ENCODE measurements at regions not wholly inside any gene's neighbourhood (a gene's known extent, or its start where the extent isn't known, plus 50 kb on each side); places are given as distances from the start of the nearest gene placed in this dataset.
"Not testable (repeated sequence)": the region's sequence is repeated elsewhere in the genome, so short reads cannot be mapped to it uniquely, and the experiment has no call there.

DNA sequence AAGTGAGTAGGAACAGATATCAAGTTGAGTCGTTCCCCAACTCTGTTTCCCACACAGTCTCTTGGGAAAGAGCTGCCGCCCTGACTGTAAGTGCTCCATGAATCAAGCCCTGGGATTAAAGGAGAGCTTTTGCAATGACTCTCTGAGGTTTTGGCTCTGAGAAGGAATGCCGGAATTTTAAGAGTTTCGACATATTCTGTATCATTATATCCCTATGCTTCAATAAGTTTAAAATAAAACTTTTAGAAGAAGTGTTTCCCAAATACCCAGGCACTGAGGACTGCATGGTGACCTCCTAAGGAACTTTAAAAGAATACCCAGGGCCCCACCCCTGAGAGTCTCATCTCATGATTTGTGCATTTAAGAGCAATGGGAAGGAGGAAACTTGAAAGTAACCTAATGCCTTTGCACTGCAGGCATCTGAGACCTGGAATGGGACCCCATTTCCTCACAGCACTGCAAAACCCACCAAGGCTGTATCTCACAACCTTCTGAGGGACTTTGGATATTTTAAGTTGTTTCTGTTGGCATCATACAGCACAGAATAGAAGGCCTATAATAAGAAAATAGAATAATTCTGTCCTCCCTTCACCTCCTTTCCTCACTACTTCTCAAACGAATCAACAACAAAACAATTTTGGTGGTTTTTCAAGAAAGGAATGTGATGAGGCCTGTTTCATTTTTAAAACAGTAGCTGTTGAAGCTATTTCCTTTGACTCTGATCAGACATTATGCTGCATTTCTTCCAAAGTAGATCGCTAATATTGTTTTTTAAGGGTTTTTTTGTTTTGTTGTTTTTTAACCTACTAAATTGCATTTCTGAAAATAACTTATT is 121.2 kb downstream of the GASK1B start:
- no peak for DNase-seq

DNA sequence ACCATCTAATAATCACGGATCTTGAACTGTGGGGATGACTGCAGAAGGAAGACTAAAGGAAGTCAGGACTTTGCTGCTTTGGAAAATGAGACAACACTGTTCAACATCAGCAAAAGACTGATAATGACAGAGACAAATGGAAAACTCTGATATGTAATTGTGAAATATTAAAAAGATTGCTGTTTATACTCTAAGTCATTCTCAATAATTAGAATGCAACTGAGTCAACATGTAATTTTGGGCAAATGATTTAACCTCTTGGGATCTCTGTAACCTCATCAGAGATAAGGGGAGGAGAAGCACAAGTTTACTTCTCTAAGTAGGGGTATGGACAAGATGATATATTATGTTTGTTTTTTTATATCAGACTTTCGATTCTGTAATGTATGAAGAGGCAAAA is 121.9 kb downstream of the GASK1B start:
- no peak for DNase-seq

DNA sequence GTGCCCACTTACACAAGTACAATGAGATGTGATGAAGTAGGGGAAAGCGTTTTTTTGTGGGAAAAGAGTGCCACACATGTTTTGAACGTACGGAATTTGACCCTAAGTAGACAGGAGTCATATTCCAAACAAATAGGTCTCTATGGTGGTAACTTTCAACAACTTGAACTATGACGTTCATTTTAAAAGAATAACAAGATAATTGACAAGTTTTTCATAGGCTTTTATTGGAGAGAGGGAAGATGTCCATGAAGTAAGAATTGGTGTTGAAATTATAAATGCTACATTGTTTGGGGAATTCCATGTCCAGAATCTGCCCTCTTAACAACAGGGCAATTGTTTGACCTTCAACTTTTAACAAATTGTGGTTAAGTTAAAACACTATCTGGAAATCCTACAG is 126.5 kb downstream of the GASK1B start:
- DNase-seq: no peak

DNA sequence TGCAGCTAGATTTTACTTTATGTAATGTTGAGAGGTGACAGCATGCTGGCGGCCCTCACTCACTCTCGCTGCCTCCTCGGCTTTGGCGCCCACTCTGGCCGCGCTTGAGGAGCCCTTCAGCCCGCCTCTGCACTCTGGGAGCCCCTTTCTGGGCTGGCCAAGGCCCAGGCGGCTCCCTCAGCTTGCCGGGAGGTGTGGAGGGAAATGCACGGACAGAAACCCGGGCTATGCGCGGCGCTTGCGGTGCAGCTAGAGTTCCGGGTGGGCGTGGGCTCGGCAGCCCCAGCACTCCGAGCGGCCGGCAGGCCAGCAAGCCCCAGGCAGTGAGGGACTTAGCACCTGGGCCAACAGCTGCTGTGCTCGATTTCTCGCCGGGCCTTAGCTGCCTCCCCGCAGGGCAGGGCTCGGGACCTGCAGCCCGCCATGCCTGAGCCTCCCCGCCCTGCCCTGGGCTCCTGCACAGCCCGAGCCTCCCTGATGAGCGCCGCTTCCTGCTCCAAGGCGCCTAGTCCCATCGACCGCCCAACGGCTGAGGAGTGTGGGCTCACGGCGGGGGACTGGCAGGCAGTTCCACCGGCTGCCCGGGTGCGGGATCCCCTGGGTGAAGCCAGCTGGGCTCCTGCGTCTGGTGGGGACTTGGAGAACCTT is 128.7 kb downstream of the GASK1B start:
- DNase-seq: no peak

DNA sequence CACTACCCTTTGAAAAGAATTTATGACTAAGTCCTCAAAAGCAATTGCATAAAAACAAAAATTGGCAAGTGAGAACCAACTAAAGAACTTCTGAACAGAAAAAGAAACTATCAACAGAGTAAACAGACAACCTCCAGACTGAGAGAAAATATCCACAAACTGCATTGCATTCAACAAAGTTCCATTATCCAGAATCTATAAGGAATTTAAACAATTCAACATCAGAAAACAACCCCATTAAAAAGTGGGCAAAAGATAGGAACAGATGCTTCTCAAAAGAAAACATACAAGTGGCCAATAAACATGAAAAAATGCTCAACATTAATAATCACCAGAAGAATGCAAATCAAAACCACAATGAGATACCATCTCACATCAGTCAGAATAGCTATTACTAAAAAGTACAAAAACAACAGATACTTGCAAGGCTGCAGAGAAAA is 130.2 kb downstream of the GASK1B start:
- no peak for DNase-seq

DNA sequence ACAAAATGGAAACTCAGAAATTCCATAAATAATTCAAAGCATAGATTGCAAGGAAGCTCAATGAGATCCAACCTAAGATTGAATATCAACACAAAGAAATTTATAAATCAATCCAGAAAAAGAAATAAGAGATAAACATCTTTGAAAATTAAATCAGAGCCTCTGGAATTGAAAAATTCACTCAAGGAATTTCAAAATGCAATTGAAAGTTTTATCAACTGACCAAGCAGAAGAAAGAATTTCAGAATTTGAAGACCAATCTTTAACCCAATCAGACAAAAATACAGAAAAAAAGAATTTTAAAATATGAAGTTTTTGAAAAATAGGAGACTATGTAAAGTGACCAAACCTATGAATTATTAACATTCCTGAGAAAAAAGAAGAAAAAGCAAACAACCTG is 134.1 kb downstream of the GASK1B start:
- DNase-seq: no peak

DNA sequence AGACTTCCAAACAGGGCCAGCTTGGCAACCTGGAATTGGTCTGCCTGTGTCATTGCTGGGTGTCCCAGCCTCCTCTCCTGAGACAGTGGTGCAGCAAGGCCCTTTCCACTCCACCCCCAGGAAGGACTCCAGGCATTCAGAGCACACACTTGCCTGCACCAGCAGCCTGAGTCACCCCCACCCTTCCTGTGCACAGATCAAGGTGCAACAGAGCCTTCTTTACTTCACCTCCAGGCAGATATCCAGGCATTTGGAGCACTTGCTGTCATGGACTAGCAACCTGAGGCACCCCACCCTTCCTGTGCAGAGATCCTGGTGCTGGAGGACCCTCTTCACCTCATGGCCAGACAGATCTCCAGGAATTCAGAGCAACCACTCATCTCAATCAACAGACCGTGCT is 135.8 kb downstream of the GASK1B start:
- DNase-seq: no peak

DNA sequence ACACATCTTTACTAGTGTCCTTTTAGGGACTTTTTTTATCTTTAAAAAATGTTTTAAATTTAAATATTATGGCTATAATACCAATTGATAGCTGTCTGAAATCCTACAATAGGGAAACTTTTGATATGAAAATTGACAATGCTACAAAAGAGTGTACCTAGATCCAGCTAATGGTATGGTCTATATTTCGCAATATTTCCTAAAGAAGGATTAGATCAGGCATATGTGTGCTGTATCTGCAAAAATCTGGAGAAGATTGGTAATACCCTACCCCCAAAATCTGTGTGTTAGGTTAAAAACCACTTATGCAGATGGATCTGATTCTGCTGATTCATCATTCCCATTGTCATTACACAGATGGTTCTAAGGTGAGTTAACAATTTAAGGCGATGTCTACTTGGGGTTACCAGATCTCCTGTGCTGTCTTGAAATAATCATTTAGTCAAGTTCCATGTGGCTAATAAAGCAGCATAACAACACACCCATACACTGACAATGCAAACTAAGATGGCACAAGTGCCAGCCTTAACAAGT is 137.1 kb downstream of the GASK1B start:
- no peak for DNase-seq

DNA sequence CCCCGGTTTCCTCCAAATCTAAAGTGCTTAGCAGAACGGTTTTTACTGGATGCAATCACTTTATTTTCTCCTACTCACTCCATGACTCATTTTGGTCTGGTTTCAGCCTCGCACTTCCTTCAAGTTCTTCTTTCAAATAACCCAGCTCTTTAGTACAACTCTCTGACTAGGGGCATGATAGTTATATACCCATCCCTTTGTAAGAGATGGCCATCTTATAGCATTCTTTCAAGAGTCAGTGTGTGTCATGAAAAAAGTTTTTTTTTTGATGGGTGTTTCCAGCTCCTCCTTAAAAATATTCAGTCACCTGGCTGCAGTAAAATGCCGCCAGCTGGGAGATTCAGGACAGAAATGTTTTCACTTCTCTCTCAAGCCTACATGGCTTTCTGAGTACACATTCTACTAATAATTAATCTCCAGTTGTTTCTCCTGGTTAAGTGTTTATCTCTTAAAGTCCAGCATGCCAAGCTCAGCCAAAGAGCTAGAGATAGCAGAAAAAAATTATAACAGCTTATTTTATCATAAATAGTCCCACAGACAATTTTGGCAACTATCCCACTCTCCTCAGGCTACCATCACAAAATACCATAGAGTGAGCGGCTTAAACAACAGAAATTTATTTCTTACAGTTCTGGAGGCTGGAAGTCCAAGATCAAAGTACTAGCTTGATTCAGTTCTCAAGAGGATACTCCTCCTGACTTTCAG is 139.3 kb downstream of the GASK1B start:
- DNase-seq: no peak

DNA sequence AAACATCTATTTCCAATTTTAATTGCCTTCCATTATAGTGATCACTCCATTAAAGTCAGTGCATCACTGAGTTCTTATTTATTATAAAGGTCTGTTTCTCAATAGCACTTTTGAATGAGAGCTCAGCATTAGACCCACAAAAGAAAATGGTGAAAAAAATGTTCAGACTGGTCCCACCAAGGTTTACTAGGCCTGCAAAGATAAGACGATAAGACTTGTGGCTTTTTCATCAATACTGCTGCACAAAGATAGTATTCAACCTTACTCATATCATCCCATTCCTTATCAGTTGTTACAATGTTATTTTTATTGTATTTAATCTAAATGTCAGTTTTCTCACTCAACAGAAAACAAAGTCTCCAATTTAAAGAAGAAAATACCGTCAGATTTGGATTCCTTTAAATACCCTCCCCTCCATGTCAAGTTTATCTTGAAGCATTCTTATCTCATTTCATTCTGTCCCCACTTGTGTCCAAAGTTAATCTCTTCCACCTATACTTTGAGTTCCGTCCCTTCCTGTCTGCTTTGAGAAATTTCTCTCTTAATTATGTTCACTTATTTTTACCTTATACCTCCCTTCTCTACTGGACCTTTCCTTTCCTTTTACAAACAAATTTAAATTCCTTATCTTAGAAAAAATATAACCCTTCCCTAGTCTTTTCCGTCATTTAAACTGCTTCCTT is 140.0 kb downstream of the GASK1B start:
- no peak for DNase-seq

DNA sequence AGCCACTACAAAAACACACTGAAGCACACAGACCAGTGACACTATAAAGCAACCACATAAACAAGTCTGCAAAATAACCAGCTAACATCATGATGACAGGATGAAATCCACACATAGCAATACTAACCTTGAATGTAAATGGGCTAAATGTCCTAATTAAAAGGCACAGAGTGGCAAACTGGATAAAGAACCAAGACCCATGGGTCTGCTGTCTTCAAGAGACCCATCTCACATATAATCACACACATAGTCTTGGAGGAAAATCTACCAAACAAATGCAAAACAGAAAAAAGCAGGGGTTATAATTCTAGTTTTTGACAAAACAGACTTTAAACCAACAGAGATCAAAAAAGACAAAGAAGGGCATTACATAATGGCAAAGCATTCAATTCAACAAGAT is 144.4 kb downstream of the GASK1B start:
- DNase-seq: not testable (repeated sequence)

DNA sequence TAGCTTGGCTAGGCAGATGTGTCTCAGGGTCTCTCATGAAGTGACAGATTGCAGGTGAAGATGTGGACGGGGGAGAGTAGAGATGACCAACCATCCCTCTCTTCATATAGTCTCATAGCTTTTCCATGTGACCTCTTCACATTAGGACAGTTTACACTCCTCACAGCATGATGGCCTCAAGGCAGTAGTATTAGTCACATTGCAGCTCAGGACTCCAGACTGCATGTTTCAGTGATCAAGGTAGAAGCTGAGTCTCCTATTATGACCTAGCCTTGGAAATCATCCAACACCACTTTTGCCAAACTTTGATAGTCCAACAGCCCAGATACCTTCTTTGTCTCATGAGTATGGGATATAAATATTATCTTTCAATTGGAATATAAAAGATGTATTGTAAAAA is 147.7 kb downstream of the GASK1B start:
- no peak for DNase-seq

DNA sequence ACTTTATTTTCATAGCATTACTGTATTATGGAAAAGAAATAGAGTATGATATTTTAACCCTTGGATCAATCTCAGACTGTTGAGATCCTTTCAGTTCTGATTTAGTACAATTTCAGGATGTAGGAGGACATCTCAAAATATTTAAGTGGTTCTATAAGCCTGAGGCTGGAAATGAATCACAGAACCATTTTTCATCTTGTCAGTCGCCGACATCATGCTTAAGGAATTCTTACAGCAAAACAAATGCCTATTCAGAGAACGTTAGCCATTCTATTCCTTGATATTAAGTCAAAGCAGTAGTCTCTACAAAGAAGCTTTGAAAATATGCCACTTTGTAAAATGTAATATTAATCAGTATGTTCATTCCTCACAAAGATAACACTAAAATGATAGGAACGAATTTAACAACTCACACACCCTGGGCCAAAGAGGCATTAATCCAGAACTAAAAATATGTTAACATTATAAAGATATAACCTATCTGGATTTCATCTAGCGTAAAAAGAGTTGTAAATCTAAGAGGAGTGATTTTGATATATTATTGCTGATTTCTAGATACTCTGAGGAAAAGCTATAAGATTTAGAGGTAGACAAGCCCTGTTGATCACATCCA is 152.0 kb downstream of the GASK1B start:
- DNase-seq: no peak

DNA sequence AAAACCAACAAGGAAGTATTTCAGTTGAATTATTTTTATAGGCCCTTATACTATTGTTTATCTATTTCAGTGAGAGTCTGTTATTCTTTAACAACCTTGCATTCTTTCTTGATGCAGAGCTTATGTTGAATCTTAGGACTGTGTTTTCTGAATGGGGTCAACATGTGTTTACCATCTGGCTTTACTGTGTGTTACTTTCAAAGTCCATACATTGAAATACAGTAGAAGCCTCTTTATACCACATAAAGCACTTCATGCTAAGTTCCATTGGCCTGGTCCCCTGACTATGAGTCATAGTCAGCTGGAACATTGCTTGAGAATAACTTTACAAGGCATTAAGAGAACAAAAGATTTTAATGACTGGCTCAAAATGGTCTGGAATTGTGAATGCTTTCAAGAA is 152.6 kb downstream of the GASK1B start:
- no peak for DNase-seq

DNA sequence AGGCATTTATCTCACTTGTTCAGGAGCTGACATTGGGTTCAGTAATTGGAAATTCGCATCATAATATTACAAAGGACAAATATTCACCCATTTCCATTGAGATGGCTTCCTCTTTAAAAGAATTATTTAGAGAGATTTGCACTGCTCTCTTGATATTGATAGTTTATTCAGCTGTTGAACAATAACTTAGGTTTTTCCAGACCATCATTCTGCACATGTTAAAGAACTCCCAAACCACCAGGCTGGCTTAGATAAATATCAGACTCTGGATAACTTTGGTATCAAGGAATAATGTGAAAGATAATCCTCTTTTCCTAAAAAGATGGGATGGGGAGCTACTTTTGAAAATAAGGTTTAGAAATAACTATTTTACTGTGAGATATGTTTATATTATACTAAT is 154.0 kb downstream of the GASK1B start:
- DNase-seq: no peak

DNA sequence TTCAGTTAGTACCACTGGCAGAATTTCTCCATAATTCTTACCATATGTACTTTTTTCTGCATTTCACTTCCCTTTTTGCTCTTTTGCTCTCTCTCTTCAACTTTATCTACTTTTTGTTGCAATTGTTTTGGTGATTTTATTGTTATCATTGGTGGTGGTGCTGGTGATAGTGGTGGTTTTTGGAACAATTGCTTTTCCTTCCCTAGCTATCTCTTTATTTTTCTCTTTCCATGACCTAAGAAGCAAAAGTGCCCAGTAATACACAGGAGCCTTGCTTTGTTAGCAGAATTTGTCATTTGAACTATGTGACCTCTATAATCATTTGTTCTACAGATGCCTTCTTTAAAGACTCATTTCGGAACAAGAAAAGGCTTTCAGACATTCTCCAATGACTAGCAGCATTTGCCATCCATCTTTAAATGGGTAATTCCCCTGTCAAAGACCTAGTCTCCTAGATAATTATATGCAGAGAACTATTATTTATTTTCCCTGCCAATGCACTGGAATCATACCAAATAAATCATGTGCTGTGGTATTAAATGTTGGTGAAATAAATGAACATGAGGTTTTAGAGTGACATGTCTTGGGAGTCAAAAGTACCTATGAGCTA is 154.5 kb downstream of the GASK1B start:
- DNase-seq: no peak

DNA sequence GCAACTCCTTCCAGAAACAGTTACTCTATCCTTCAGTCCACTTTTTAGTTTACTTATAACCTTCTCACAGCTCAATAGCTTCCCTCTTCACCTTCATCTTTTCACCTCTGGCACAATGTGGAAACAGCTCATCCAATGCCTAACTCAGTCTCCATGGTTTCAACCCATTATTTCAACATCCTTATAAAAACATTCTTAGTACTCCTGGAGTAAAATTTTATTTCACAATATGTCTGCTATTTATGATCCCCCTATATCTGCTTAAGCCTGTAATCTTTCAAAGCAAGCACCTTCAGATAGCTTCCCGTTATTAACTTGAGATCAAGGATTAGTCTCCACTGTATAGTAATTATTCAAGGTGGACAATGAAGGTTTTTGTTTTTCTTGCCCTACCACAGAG is 156.3 kb downstream of the GASK1B start:
- DNase-seq: no peak

DNA sequence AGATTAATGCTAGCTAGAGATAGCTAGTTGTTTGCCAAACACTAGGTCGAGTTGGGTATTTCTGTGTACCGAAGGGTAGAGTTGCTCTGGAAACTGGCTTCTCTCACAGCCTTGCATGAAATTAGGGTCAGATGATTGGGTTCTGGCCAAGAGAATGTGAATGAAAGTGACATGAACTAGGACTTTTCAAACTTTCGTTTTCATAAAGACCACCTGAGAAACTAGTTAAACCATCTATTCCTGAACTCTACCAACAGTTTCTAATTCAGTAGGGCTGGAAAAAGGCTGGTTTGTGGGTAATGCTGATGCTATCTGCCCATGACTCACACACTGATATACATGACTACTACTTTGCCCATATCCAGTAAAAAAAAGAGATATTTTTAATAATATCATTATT is 157.6 kb downstream of the GASK1B start:
- no peak for DNase-seq

DNA sequence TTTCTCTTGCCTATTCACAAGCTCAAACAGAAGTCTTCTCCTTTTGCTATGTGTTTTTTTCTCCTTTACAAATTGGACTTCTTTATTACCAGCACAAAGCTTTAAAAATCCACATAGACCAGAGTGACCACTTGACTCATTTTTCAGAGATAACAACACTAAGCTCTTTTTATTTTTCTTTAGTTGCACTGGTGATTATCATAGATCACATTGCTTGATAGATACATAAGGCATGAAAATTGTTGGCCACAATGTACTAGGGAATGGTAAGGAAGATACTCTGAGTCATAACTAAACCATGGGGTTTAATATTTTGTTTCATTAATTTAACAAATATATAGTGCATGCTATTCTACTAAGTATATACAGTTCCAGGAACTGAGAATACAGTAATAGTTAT is 159.0 kb downstream of the GASK1B start:
- no peak for DNase-seq

DNA sequence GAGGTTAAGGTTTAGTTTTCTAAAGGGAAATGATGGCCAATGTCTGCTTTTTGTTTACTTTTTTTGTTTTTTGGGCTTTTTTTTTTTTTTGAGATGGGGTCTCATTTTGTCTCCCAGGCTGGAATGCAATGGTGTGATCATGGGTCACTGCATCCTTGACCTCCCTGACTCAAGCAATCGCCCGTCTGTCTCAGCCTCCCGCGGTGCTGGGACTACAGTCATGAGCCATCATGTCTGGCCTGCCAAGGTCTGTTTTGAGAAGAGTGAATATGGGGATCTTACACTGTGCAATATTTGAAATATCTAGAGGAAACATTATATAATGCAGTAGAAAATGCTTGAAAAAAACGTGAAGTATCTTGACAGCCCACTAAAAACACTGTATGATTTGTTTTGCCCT is 162.5 kb downstream of the GASK1B start:
- DNase-seq: no peak

DNA sequence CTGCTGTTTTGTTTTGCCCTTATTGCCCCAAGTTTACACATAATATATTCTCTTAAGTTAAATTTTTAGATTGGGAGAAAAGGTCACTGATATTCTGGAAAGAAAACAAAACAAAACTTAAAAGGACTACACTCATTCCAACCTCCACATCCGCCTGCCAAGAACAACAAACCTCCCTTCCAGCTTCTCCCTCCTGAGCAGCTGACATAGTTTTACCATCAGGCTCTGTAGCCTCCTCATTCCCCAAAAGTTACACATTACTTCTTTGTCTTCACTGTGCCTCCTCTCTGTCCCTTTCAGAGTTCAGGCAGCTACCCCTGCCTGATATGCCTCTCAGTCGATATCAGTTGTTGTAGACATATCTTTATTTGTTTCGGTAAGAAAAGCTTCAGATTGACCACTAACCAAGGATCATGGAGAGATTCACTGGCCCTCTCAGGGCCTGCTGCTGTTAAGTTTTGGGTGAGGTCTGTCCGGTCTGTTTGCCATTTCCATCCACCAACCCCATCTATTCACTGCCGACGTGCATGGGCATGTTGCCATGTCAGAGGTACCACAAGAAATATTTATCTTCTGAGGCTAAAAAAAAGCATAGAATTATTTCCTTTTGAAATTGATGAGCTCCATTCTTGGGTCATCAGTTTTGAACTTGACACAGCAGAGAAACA is 164.1 kb downstream of the GASK1B start:
- DNase-seq: no peak

DNA sequence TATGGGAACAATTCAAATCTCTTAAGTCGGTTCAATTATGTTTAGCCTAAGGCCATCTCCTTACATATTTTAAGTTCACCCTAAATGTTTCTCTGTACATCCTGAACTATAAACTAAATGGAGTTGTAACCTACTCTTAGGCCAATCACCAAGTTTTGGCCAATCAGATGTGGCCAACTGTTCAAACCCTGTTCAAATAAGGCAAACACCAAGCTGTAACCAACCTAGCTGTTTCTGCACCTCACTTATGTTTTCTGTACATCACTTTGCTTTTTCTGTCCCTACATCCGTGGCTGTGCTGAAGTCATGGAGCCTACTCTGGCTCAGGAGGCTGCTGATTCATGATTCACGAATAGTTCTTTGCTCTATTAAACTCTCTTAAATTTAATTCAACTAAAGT is 165.3 kb downstream of the GASK1B start:
- no peak for DNase-seq

Measured in NCI-H526 (cell line).